ENCODE measurements at regions not wholly inside any gene's neighbourhood (a gene's known extent, or its start where the extent isn't known, plus 50 kb on each side); places are given as distances from the start of the nearest gene placed in this dataset.

- no peak for TF ChIP-seq CTCF (IDR thresholded peaks at IDR 0.05; ENCODE audit: low read depth, low read length)
- DNase-seq (ENCODE audit: extremely low read depth, low read depth): no peak
Measured at GRCh38 chr19:29086646-29087045, 126.3 kb downstream of the UQCRFS1 start.

GRCh38 chr19:29086182-29086581 is 126.8 kb downstream of the UQCRFS1 start:
- DNase-seq (ENCODE audit: extremely low read depth, low read depth): no peak

GRCh38 chr19:29085630-29086029 is 127.3 kb downstream of the UQCRFS1 start:
- no peak for DNase-seq (ENCODE audit: extremely low read depth, low read depth)
- TF ChIP-seq CTCF (IDR thresholded peaks at IDR 0.05; ENCODE audit: low read depth, low read length): no peak

More at GRCh38 chr19:29086182-29086581, 126.8 kb downstream of the UQCRFS1 start:
- no peak for TF ChIP-seq CTCF (IDR thresholded peaks at IDR 0.05; ENCODE audit: low read depth, low read length)

GRCh38 chr19:29085206-29085605 is 127.7 kb downstream of the UQCRFS1 start:
- no peak for DNase-seq (ENCODE audit: extremely low read depth, low read depth)
- no peak for TF ChIP-seq CTCF (IDR thresholded peaks at IDR 0.05; ENCODE audit: low read depth, low read length)

GRCh38 chr19:29084266-29084665 is 128.7 kb downstream of the UQCRFS1 start:
- TF ChIP-seq CTCF (IDR thresholded peaks at IDR 0.05; ENCODE audit: low read depth, low read length): peak; percentile 49
- DNase-seq (ENCODE audit: extremely low read depth, low read depth): no peak

GRCh38 chr19:29083863-29084262 is 129.1 kb downstream of the UQCRFS1 start:
- TF ChIP-seq CTCF (IDR thresholded peaks at IDR 0.05; ENCODE audit: low read depth, low read length): no peak

GRCh38 chr19:29079356-29080032 is 133.5 kb downstream of the UQCRFS1 start:
- no peak for DNase-seq (ENCODE audit: extremely low read depth, low read depth)
- no peak for TF ChIP-seq CTCF (IDR thresholded peaks at IDR 0.05; ENCODE audit: low read depth, low read length)

More at GRCh38 chr19:29083863-29084262, 129.1 kb downstream of the UQCRFS1 start:
- no peak for DNase-seq (ENCODE audit: extremely low read depth, low read depth)

Measured in AG09319 (cell line).